ENCODE measurements at regions not wholly inside any gene's neighbourhood (a gene's known extent, or its start where the extent isn't known, plus 50 kb on each side); places are given as distances from the start of the nearest gene placed in this dataset.

DNA sequence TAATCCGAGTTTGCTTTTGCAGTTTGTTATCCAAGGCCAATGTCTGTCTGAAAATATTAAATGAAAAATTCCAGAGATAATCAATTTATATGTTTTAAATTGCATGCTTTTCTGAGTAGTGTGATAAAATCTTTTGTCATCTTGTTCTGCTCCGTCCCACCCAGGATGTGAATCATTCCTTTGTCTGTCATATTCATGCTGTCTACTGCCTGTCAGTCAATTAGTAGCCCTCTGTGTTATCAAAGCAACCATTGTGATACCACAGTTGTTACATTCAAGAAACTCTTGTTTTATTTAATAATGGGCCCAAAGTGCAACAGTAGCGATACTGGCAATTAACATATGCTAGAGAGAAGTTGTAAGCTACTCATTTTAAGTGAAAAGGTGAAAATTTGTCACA is 819.3 kb downstream of the BRINP3 start:
- TF ChIP-seq, protein P1, sequence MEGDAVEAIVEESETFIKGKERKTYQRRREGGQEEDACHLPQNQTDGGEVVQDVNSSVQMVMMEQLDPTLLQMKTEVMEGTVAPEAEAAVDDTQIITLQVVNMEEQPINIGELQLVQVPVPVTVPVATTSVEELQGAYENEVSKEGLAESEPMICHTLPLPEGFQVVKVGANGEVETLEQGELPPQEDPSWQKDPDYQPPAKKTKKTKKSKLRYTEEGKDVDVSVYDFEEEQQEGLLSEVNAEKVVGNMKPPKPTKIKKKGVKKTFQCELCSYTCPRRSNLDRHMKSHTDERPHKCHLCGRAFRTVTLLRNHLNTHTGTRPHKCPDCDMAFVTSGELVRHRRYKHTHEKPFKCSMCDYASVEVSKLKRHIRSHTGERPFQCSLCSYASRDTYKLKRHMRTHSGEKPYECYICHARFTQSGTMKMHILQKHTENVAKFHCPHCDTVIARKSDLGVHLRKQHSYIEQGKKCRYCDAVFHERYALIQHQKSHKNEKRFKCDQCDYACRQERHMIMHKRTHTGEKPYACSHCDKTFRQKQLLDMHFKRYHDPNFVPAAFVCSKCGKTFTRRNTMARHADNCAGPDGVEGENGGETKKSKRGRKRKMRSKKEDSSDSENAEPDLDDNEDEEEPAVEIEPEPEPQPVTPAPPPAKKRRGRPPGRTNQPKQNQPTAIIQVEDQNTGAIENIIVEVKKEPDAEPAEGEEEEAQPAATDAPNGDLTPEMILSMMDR (IDR thresholded peaks at IDR 0.05; ENCODE audit: control extremely low read depth, extremely low read depth), result no peak
- Histone ChIP-seq H3K27me3 (ENCODE audit: control insufficient read depth in 3 of 3, insufficient read depth in 3 of 3, low read length in 2 of 3) (no peaks in the 10 kb centered on the region), H3K9me3 (ENCODE audit: control insufficient read depth in 4 of 4, insufficient read depth in 3 of 4, low read length in 3 of 4) (no peaks in the 10 kb centered on the region), H3K4me3 (no peak overlapping the region), H3K27ac (ENCODE audit: low read depth in 1 of 2, low read length in 1 of 2) (no peak overlapping the region), H3K9ac (ENCODE audit: insufficient read depth in 1 of 2, low read length in 2 of 2) (no peak overlapping the region), H3K36me3 (ENCODE audit: control insufficient read depth in 4 of 4, insufficient read depth in 4 of 4, low read length in 4 of 4) (no peaks in the 10 kb centered on the region), H3K4me1 (ENCODE audit: control insufficient read depth in 5 of 5, insufficient read depth in 5 of 5, low read length in 5 of 5) (no peaks in the 10 kb centered on the region)
- ATAC-seq (ENCODE audit: insufficient read depth, low FRiP score) (no peak), DNase-seq (no peak)
- 42 to 55% methylated on average over 3 of the region's 3 CpGs for WGBS, 2 donors

- H3K27me3 ChIP-seq (ENCODE audit: control insufficient read depth in 3 of 3, insufficient read depth in 3 of 3, low read length in 2 of 3), result no peaks in the 10 kb centered on the region
- no peaks in the 10 kb centered on the region for H3K9me3 ChIP-seq (ENCODE audit: control insufficient read depth in 4 of 4, insufficient read depth in 3 of 4, low read length in 3 of 4)
- no peak overlapping the region for H3K9ac ChIP-seq (ENCODE audit: insufficient read depth in 1 of 2, low read length in 2 of 2)
- ATAC-seq (ENCODE audit: insufficient read depth, low FRiP score) (no peak), DNase-seq (no peak)
- no peak overlapping the region for H3K4me3 ChIP-seq
- no peaks in the 10 kb centered on the region for H3K36me3 ChIP-seq (ENCODE audit: control insufficient read depth in 4 of 4, insufficient read depth in 4 of 4, low read length in 4 of 4)
- TF ChIP-seq, protein P1 (IDR thresholded peaks at IDR 0.05; ENCODE audit: control extremely low read depth, extremely low read depth), result no peak
- WGBS, 2 donors, result 77 to 81% methylated on average over 2 of the region's 2 CpGs
- H3K4me1 ChIP-seq (ENCODE audit: control insufficient read depth in 5 of 5, insufficient read depth in 5 of 5, low read length in 5 of 5), result no peaks in the 10 kb centered on the region
- no peak overlapping the region for H3K27ac ChIP-seq (ENCODE audit: low read depth in 1 of 2, low read length in 1 of 2)
These were observed 817.9 kb downstream of the BRINP3 start for GRCh38 chr1:189659731-189660130.

GRCh38 chr1:189662190-189662589 is 815.5 kb downstream of the BRINP3 start:
- no peak overlapping the region for H3K9ac ChIP-seq (ENCODE audit: insufficient read depth in 1 of 2, low read length in 2 of 2)
- DNase-seq, result no peak
- WGBS, 2 donors, result 84 to 86% methylated on average over 3 of the region's 3 CpGs
- no peaks in the 10 kb centered on the region for H3K27me3 ChIP-seq (ENCODE audit: control insufficient read depth in 3 of 3, insufficient read depth in 3 of 3, low read length in 2 of 3)
- H3K27ac ChIP-seq (ENCODE audit: low read depth in 1 of 2, low read length in 1 of 2), result no peak overlapping the region
- H3K36me3 ChIP-seq (ENCODE audit: control insufficient read depth in 4 of 4, insufficient read depth in 4 of 4, low read length in 4 of 4), result no peaks in the 10 kb centered on the region
- no peak overlapping the region for H3K4me3 ChIP-seq
- no peak for ATAC-seq (ENCODE audit: insufficient read depth, low FRiP score)
- no peaks in the 10 kb centered on the region for H3K4me1 ChIP-seq (ENCODE audit: control insufficient read depth in 5 of 5, insufficient read depth in 5 of 5, low read length in 5 of 5)
- TF ChIP-seq, protein P1 (IDR thresholded peaks at IDR 0.05; ENCODE audit: control extremely low read depth, extremely low read depth), result no peak
- no peaks in the 10 kb centered on the region for H3K9me3 ChIP-seq (ENCODE audit: control insufficient read depth in 4 of 4, insufficient read depth in 3 of 4, low read length in 3 of 4)

- Histone ChIP-seq H3K9ac (ENCODE audit: insufficient read depth in 1 of 2, low read length in 2 of 2) (no peak overlapping the region), H3K4me1 (ENCODE audit: control insufficient read depth in 5 of 5, insufficient read depth in 5 of 5, low read length in 5 of 5) (no peaks in the 10 kb centered on the region), H3K27me3 (ENCODE audit: control insufficient read depth in 3 of 3, insufficient read depth in 3 of 3, low read length in 2 of 3) (no peaks in the 10 kb centered on the region), H3K27ac (ENCODE audit: low read depth in 1 of 2, low read length in 1 of 2) (no peak overlapping the region), H3K9me3 (ENCODE audit: control insufficient read depth in 4 of 4, insufficient read depth in 3 of 4, low read length in 3 of 4) (peaks cover 0 to 2% (median under 1%) of the 10 kb centered on the region in 4 donors), H3K4me3 (no peak overlapping the region), H3K36me3 (ENCODE audit: control insufficient read depth in 4 of 4, insufficient read depth in 4 of 4, low read length in 4 of 4) (no peaks in the 10 kb centered on the region)
- DNase-seq (no peak), ATAC-seq (ENCODE audit: insufficient read depth, low FRiP score) (no peak)
- 84 to 91% methylated on average over 2 of the region's 2 CpGs for WGBS, 2 donors
- TF ChIP-seq, protein P1 (IDR thresholded peaks at IDR 0.05; ENCODE audit: control extremely low read depth, extremely low read depth), result no peak
These were observed 807.8 kb downstream of the BRINP3 start for GRCh38 chr1:189669846-189670245.
